ENCODE measurements at regions not wholly inside any gene's neighbourhood (a gene's known extent, or its start where the extent isn't known, plus 50 kb on each side); places are given as distances from the start of the nearest gene placed in this dataset.
"Not testable (repeated sequence)": the region's sequence is repeated elsewhere in the genome, so short reads cannot be mapped to it uniquely, and the experiment has no call there.

DNA sequence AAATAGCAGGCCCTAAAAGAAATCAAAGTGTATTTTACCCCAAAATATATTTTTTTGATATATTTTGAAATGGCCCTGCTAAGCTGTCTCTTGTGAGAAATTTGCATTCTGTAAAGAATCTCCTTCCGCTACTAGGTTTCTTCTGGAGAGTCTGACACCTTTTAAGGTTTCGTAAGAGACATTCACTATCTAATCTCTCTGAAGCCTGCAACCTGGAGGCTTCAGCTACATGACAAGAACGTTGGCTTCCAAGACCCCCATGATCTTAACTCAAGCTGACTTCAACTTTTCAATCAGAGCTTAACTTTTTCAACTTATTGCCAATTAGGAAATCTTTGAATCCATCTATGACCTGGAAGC lies 1894.9 kb upstream of the LRRTM1 start:
- Histone ChIP-seq H3K9me3 (ENCODE audit: insufficient read depth, low read depth, low read length) (no peaks in the 10 kb centered on the region), H3K4me3 (ENCODE audit: low read length) (no peak overlapping the region), H3K4me1 (ENCODE audit: insufficient read depth, low read length) (peaks cover 13% of the 10 kb centered on the region), H3K9ac (ENCODE audit: low read depth, low read length) (no peak overlapping the region), H3K27ac (ENCODE audit: low read depth, low read length) (no peak overlapping the region), H3K27me3 (ENCODE audit: insufficient read depth, low read length) (no peaks in the 10 kb centered on the region), H3K36me3 (ENCODE audit: insufficient read depth, low read length) (no peaks in the 10 kb centered on the region)
- 87% methylated on average over 3 of the region's 3 CpGs for WGBS

DNA sequence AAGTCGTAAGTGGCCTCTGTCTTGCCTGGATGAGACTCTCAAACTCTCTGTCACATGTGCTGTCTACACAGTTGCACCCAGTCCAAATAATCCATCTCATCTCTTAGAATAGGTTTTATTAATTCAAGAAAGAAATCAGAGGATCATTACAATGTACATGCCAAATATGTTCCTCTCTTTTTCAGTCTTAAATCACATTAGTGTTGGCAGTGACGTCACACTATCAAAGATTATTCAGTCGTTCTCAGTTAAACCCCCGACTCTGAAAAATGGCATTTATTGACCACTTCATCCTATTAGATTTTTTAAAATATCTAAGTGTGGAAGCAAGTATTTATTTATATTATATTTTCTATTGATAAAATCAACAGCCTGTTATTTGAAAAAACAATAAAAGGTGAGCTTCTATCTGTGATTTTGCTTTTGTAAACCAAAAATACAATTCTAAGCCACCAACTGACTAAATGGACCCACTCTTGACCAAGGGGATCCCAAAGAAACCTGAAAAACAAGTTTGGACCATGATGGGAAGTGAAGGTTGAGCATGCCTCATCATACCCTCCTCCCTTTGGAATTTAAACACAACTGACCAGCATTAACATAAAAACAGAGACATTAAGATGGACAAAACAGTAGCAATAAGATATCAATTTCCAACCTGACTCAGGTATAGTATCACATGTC lies 1894.4 kb upstream of the LRRTM1 start:
- no peaks in the 10 kb centered on the region for H3K36me3 ChIP-seq (ENCODE audit: insufficient read depth, low read length)
- H3K4me3 ChIP-seq (ENCODE audit: low read length) = no peak overlapping the region
- 97% methylated on average over 4 of the region's 4 CpGs for WGBS

GRCh38 chr2:82182270-82182669 lies 1877.7 kb upstream of the LRRTM1 start:
- no peaks in the 10 kb centered on the region for H3K36me3 ChIP-seq (ENCODE audit: insufficient read depth, low read length)
- H3K9ac ChIP-seq (ENCODE audit: low read depth, low read length) = no peak overlapping the region
- H3K27ac ChIP-seq (ENCODE audit: low read depth, low read length) = no peak overlapping the region
- no peak overlapping the region for H3K4me3 ChIP-seq (ENCODE audit: low read length)
- H3K4me1 ChIP-seq (ENCODE audit: insufficient read depth, low read length) = no peaks in the 10 kb centered on the region
- no peaks in the 10 kb centered on the region for H3K9me3 ChIP-seq (ENCODE audit: insufficient read depth, low read depth, low read length)
- no peaks in the 10 kb centered on the region for H3K27me3 ChIP-seq (ENCODE audit: insufficient read depth, low read length)

More for the DNA sequence above, 1894.4 kb upstream of the LRRTM1 start:
- H3K9ac ChIP-seq (ENCODE audit: low read depth, low read length) = no peak overlapping the region
- no peak overlapping the region for H3K27ac ChIP-seq (ENCODE audit: low read depth, low read length)
- H3K9me3 ChIP-seq (ENCODE audit: insufficient read depth, low read depth, low read length) = no peaks in the 10 kb centered on the region
- peaks cover 13% of the 10 kb centered on the region for H3K4me1 ChIP-seq (ENCODE audit: insufficient read depth, low read length)
- H3K27me3 ChIP-seq (ENCODE audit: insufficient read depth, low read length) = no peaks in the 10 kb centered on the region

DNA sequence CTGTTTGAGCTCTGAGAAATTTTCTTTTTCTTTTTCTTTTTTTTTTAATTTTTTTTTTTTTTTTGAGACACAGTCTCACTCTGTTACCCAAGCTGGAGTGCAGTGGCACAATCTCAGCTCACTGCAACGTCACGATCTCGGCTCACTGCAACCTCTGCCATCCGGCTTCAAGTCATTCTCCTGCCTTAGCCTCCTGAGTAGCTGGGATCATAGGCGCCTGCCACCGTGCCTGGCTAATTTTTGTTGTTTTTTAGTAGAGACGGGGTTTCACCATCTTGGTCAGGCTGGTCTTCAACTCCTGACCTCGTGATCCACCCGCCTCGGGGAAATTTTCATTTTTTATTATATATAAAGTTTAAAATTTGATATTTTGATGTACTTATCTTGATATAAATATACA lies 1870.7 kb upstream of the LRRTM1 start:
- H3K9me3 ChIP-seq (ENCODE audit: insufficient read depth, low read depth, low read length); H3K27me3 ChIP-seq (ENCODE audit: insufficient read depth, low read length); H3K4me3 ChIP-seq (ENCODE audit: low read length); H3K9ac ChIP-seq (ENCODE audit: low read depth, low read length); H3K36me3 ChIP-seq (ENCODE audit: insufficient read depth, low read length); H3K4me1 ChIP-seq (ENCODE audit: insufficient read depth, low read length); H3K27ac ChIP-seq (ENCODE audit: low read depth, low read length): not testable (repeated sequence)
- WGBS = 94% methylated on average over 7 of the region's 10 CpGs

DNA sequence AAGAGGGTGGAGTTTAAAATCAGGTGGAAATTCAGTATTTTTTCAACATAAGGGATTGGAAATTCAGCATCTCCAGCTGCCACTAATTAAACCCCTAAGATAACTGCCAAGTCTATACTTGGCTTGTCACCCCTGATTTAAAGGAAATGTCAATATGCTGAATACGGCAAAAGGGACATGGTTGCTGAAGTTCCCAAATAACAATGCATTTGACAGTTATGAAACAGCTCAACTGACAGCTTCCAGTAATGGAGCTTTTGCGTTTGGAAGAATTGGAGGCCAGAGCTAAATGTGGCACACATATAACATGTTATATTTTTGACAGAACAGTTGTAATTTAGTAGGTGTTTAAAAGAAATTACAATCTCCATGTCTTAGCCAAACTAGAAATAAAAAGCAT lies 1867.9 kb upstream of the LRRTM1 start:
- Histone ChIP-seq H3K36me3 (ENCODE audit: insufficient read depth, low read length) (no peaks in the 10 kb centered on the region), H3K9ac (ENCODE audit: low read depth, low read length) (no peak overlapping the region), H3K27me3 (ENCODE audit: insufficient read depth, low read length) (no peaks in the 10 kb centered on the region), H3K4me1 (ENCODE audit: insufficient read depth, low read length) (no peaks in the 10 kb centered on the region), H3K27ac (ENCODE audit: low read depth, low read length) (no peak overlapping the region), H3K4me3 (ENCODE audit: low read length) (no peak overlapping the region), H3K9me3 (ENCODE audit: insufficient read depth, low read depth, low read length) (no peaks in the 10 kb centered on the region)
- 98% methylated on average over 2 of the region's 2 CpGs for WGBS

- Histone ChIP-seq H3K36me3 (ENCODE audit: insufficient read depth, low read length) (no peaks in the 10 kb centered on the region), H3K27ac (ENCODE audit: low read depth, low read length) (no peak overlapping the region), H3K4me3 (ENCODE audit: low read length) (no peak overlapping the region), H3K9me3 (ENCODE audit: insufficient read depth, low read depth, low read length) (no peaks in the 10 kb centered on the region), H3K27me3 (ENCODE audit: insufficient read depth, low read length) (no peaks in the 10 kb centered on the region), H3K4me1 (ENCODE audit: insufficient read depth, low read length) (no peaks in the 10 kb centered on the region), H3K9ac (ENCODE audit: low read depth, low read length) (no peak overlapping the region)
- 99% methylated on average over 4 of the region's 4 CpGs for WGBS
Measured at GRCh38 chr2:82169379-82169778, 1864.8 kb upstream of the LRRTM1 start.

DNA sequence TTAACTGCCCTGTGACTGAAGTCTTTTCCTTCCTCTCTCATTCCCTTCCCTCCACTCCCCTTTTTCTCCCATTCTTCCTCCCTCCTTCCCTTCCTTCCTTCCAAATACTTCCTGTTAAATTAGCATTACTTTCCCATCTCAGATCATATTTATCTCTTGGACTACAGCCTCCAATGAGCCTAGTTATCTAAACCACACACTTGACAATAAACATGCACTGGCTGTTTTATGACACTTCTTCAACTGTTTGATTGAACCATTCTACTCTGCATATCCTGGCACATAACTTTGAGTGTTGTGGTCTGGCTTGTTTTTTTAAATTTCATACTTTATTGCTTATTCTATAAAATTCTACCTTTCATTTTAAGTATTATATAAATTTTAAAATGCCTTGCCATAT lies 1860.8 kb upstream of the LRRTM1 start:
- H3K27ac ChIP-seq (ENCODE audit: low read depth, low read length) = no peak overlapping the region
- no peaks in the 10 kb centered on the region for H3K36me3 ChIP-seq (ENCODE audit: insufficient read depth, low read length)
- no peaks in the 10 kb centered on the region for H3K9me3 ChIP-seq (ENCODE audit: insufficient read depth, low read depth, low read length)

DNA sequence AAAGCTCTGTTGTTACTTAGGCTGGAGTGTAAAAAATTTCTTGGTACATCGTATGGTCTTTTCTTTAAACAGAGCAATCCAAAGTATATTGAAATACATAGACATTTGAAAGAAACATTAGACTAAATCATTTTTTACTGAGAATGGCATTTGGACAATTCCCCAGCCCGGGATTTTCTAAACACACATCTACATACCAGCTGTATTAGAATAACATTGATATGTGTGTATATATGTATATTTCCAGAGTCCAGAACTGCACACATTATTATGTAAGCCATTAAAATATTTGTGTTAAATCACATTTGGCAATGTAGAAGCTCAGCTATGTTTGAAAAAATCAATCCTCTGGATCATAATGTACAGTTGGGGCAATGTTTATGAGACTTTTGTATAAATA lies 1853.6 kb upstream of the LRRTM1 start:
- H3K4me1 ChIP-seq (ENCODE audit: insufficient read depth, low read length) = peaks cover 4% of the 10 kb centered on the region; the same call in 1 of the 2 replicates
- no peaks in the 10 kb centered on the region for H3K9me3 ChIP-seq (ENCODE audit: insufficient read depth, low read depth, low read length)
- whole genome bisulfite sequencing = no CpG with 5 or more reads among the region's 2 CpGs

More for the DNA sequence above, 1860.8 kb upstream of the LRRTM1 start:
- Histone ChIP-seq H3K4me3 (ENCODE audit: low read length) (no peak overlapping the region), H3K4me1 (ENCODE audit: insufficient read depth, low read length) (peaks cover 7% of the 10 kb centered on the region; the same call in 1 of the 2 replicates), H3K27me3 (ENCODE audit: insufficient read depth, low read length) (no peaks in the 10 kb centered on the region), H3K9ac (ENCODE audit: low read depth, low read length) (no peak overlapping the region)

DNA sequence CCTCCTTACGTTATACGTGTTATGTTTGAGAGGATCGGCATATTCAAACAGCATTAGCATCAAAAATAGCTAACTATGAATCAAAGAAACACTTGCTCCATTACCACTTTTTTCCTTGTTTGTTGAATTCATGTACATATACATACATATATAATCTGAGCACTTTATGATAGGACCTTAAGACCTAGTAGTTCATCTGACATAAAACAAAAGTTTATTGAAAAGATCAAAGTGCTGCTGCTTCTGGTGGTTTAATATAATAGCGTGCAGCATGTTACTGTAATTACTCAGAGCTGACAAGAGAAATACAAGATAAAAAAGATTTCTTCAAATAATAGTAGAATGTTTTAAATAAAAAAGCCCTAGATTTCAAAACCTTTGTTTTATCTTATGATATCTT lies 1850.9 kb upstream of the LRRTM1 start:
- Histone ChIP-seq H3K27me3 (ENCODE audit: insufficient read depth, low read length) (no peaks in the 10 kb centered on the region), H3K4me3 (ENCODE audit: low read length) (no peak overlapping the region), H3K27ac (ENCODE audit: low read depth, low read length) (no peak overlapping the region), H3K4me1 (ENCODE audit: insufficient read depth, low read length) (no peaks in the 10 kb centered on the region), H3K9me3 (ENCODE audit: insufficient read depth, low read depth, low read length) (no peaks in the 10 kb centered on the region), H3K9ac (ENCODE audit: low read depth, low read length) (no peak overlapping the region), H3K36me3 (ENCODE audit: insufficient read depth, low read length) (no peaks in the 10 kb centered on the region)
- WGBS = 100% methylated on average over 3 of the region's 4 CpGs

More for the DNA sequence above, 1853.6 kb upstream of the LRRTM1 start:
- Histone ChIP-seq H3K4me3 (ENCODE audit: low read length) (no peak overlapping the region), H3K27ac (ENCODE audit: low read depth, low read length) (no peak overlapping the region), H3K36me3 (ENCODE audit: insufficient read depth, low read length) (no peaks in the 10 kb centered on the region), H3K9ac (ENCODE audit: low read depth, low read length) (no peak overlapping the region), H3K27me3 (ENCODE audit: insufficient read depth, low read length) (no peaks in the 10 kb centered on the region)

DNA sequence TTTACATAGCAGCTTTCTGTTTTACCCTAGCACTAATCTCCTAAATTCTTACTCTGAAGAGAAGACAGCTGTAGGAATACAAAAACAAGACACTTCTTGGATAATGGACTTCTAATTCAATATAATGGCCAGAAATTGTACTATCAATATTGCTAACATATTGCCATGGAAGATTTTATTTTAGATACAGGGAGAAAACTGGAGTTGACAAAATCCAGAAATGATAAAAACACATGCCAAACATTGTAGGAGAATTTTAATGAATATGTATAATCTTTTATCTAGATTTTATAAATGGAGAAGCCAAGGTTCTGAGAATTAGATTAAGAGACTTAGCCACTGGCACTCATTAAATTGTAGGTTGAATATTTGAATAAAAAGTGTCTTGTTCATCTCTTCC lies 1838.8 kb upstream of the LRRTM1 start:
- Histone ChIP-seq H3K4me3 (ENCODE audit: low read length) (no peak overlapping the region), H3K9me3 (ENCODE audit: insufficient read depth, low read depth, low read length) (no peaks in the 10 kb centered on the region), H3K27ac (ENCODE audit: low read depth, low read length) (no peak overlapping the region), H3K36me3 (ENCODE audit: insufficient read depth, low read length) (no peaks in the 10 kb centered on the region), H3K4me1 (ENCODE audit: insufficient read depth, low read length) (no peaks in the 10 kb centered on the region), H3K9ac (ENCODE audit: low read depth, low read length) (no peak overlapping the region), H3K27me3 (ENCODE audit: insufficient read depth, low read length) (no peaks in the 10 kb centered on the region)

GRCh38 chr2:82139979-82140611 lies 1835.5 kb upstream of the LRRTM1 start:
- Histone ChIP-seq H3K27ac (ENCODE audit: low read depth, low read length) (no peak overlapping the region), H3K4me1 (ENCODE audit: insufficient read depth, low read length) (no peaks in the 10 kb centered on the region), H3K9ac (ENCODE audit: low read depth, low read length) (no peak overlapping the region), H3K36me3 (ENCODE audit: insufficient read depth, low read length) (no peaks in the 10 kb centered on the region), H3K9me3 (ENCODE audit: insufficient read depth, low read depth, low read length) (no peaks in the 10 kb centered on the region), H3K4me3 (ENCODE audit: low read length) (no peak overlapping the region), H3K27me3 (ENCODE audit: insufficient read depth, low read length) (no peaks in the 10 kb centered on the region)
- WGBS = 96% methylated on average over 5 of the region's 5 CpGs

GRCh38 chr2:82137441-82137840 lies 1832.9 kb upstream of the LRRTM1 start:
- WGBS = over 99% methylated on average over 8 of the region's 8 CpGs

More at GRCh38 chr2:82137441-82137840, 1832.9 kb upstream of the LRRTM1 start:
- no peaks in the 10 kb centered on the region for H3K36me3 ChIP-seq (ENCODE audit: insufficient read depth, low read length)
- H3K9me3 ChIP-seq (ENCODE audit: insufficient read depth, low read depth, low read length) = no peaks in the 10 kb centered on the region
- H3K4me3 ChIP-seq (ENCODE audit: low read length) = no peak overlapping the region
- H3K4me1 ChIP-seq (ENCODE audit: insufficient read depth, low read length) = no peaks in the 10 kb centered on the region
- H3K9ac ChIP-seq (ENCODE audit: low read depth, low read length) = no peak overlapping the region
- H3K27me3 ChIP-seq (ENCODE audit: insufficient read depth, low read length) = no peaks in the 10 kb centered on the region
- no peak overlapping the region for H3K27ac ChIP-seq (ENCODE audit: low read depth, low read length)

All from HUES64 (cell line).